ENCODE measurements at regions not wholly inside any gene's neighbourhood (a gene's known extent, or its start where the extent isn't known, plus 50 kb on each side); places are given as distances from the start of the nearest gene placed in this dataset.

- no peak overlapping the region for H3K4me3 ChIP-seq (ENCODE audit: low read depth, low read length)
- no peak for TF ChIP-seq CTCF (IDR thresholded peaks at IDR 0.05; ENCODE audit: borderline replicate concordance, insufficient read depth, low read depth, low read length)
Measured at GRCh38 chrX:128717635-128718578, 665.7 kb upstream of the ACTRT1 start.

- H3K4me3 ChIP-seq (ENCODE audit: low read depth, low read length), result no peak overlapping the region
- TF ChIP-seq CTCF (IDR thresholded peaks at IDR 0.05; ENCODE audit: borderline replicate concordance, insufficient read depth, low read depth, low read length), result no peak
Measured at GRCh38 chrX:128714425-128714824, 662.2 kb upstream of the ACTRT1 start.

- TF ChIP-seq CTCF (IDR thresholded peaks at IDR 0.05; ENCODE audit: borderline replicate concordance, insufficient read depth, low read depth, low read length), result no peak
Measured at GRCh38 chrX:128699716-128700285, 647.6 kb upstream of the ACTRT1 start.

GRCh38 chrX:128698573-128699181, 646.5 kb upstream of the ACTRT1 start:
- TF ChIP-seq CTCF (IDR thresholded peaks at IDR 0.05; ENCODE audit: borderline replicate concordance, insufficient read depth, low read depth, low read length), result no peak
- no peak overlapping the region for H3K4me3 ChIP-seq (ENCODE audit: low read depth, low read length)

More at GRCh38 chrX:128699716-128700285, 647.6 kb upstream of the ACTRT1 start:
- H3K4me3 ChIP-seq (ENCODE audit: low read depth, low read length), result no peak overlapping the region

GRCh38 chrX:128691872-128692271, 639.7 kb upstream of the ACTRT1 start:
- H3K4me3 ChIP-seq (ENCODE audit: low read depth, low read length), result no peak overlapping the region
- no peak for TF ChIP-seq CTCF (IDR thresholded peaks at IDR 0.05; ENCODE audit: borderline replicate concordance, insufficient read depth, low read depth, low read length)

GRCh38 chrX:128685387-128685786, 633.2 kb upstream of the ACTRT1 start:
- no peak for TF ChIP-seq CTCF (IDR thresholded peaks at IDR 0.05; ENCODE audit: borderline replicate concordance, insufficient read depth, low read depth, low read length)
- H3K4me3 ChIP-seq (ENCODE audit: low read depth, low read length), result no peak overlapping the region
